ENCODE measurements at regions not wholly inside any gene's neighbourhood (a gene's known extent, or its start where the extent isn't known, plus 50 kb on each side); places are given as distances from the start of the nearest gene placed in this dataset.

- no peak overlapping the region for H3K14ac ChIP-seq (replicated peaks; ENCODE audit: low read depth, low read length)
- WGBS, 2 experiments (ENCODE audit: extremely low coverage in 2 of 2, insufficient read length in 1 of 2): 92% methylated on average over 2 of the region's 4 CpGs; no CpG with 5 or more reads in 1 of the 2 experiments
- intact Hi-C loops (cut with micrococcal nuclease) (no loop called here), in situ Hi-C loops (cut with MboI; ENCODE audit: low sequenced_read_pairs) (no loop called here), dilution Hi-C loops (cut with HindIII; ENCODE audit: low sequenced_read_pairs, unreplicated experiment) (no loop called here)
- H3K4me3 ChIP-seq (ENCODE audit: insufficient read depth, low read depth, low read length): no peak overlapping the region
- no peak overlapping the region for H3K56ac ChIP-seq (ENCODE audit: extremely low read depth, insufficient read depth, low read length)
- no TSS peak for BruUV-seq (replicated peaks)
- no peak overlapping the region for H2BK20ac ChIP-seq (ENCODE audit: low read depth, low read length)
- CTCF ChIA-PET: interaction anchor here (2.1 kb wide), 1 partner anchor 15 kb away, joined by 7 read pairs; no protein-coding TSS in a partner anchor
- no peak overlapping the region for H4K5ac ChIP-seq (ENCODE audit: low read depth, low read length)
- TF ChIP-seq USF2 (IDR thresholded peaks at IDR 0.05; ENCODE audit: low read depth, low read length): peak; percentile 43; the same call in 1 of the 2 replicates
- TF ChIP-seq BHLHE40 (IDR thresholded peaks at IDR 0.05; ENCODE audit: low read depth, low read length): no peak
- no peak for TF ChIP-seq FOS (IDR thresholded peaks at IDR 0.05; ENCODE audit: low read depth, low read length)
- TF ChIP-seq RAD21 (IDR thresholded peaks at IDR 0.05; ENCODE audit: low read length): no peak
- H4K20me1 ChIP-seq (ENCODE audit: insufficient read depth, low read length): no peaks in the 10 kb centered on the region
- no peak overlapping the region; the same call in 1 of the 2 replicates for H3K18ac ChIP-seq (ENCODE audit: low read depth, low read length)
- H2AK5ac ChIP-seq (ENCODE audit: low read depth, low read length): no peak overlapping the region
- H4K8ac ChIP-seq (ENCODE audit: low read depth in 2 of 2, low read length in 2 of 2): no peak overlapping the region
- no peaks in the 10 kb centered on the region; the same call in none of the 2 replicates for H3K4me1 ChIP-seq (ENCODE audit: control insufficient read depth, insufficient read depth, low read length)
- H3K4me2 ChIP-seq (ENCODE audit: low read depth, low read length): no peak overlapping the region
- no peaks in the 10 kb centered on the region for H3K79me1 ChIP-seq (ENCODE audit: low read depth in 1 of 2, low read length in 2 of 2)
- no peak overlapping the region for H2AFZ ChIP-seq (replicated peaks; ENCODE audit: low read length, poor library complexity)
- no peak overlapping the region for H3K9ac ChIP-seq (ENCODE audit: low read depth, low read length)
- H2BK120ac ChIP-seq (ENCODE audit: low read depth, low read length): no peak overlapping the region
- POLR2A ChIA-PET (ENCODE audit: unreplicated experiment): no interaction called here
- H3K27me3 ChIP-seq (ENCODE audit: control insufficient read depth, insufficient read depth, low read length): no peaks in the 10 kb centered on the region; the same call in 1 of the 2 replicates
- H3K9me3 ChIP-seq (ENCODE audit: control insufficient read depth, insufficient read depth, low read length): peaks cover 2% of the 10 kb centered on the region
- peak overlapping the region; percentile 33; the same call in 1 of the 2 replicates for H4K91ac ChIP-seq (ENCODE audit: insufficient read depth, low read depth, low read length)
- H3K27ac ChIP-seq (ENCODE audit: insufficient read depth, low read length): no peak overlapping the region
- no peak overlapping the region for H2AK9ac ChIP-seq (replicated peaks; ENCODE audit: low read depth, low read length, poor library complexity)
- no peaks in the 10 kb centered on the region for H3K36me3 ChIP-seq (ENCODE audit: control insufficient read depth, insufficient read depth, low read length)
- peak; percentile 75 for DNase-seq
- no peak overlapping the region for H2BK15ac ChIP-seq (ENCODE audit: low read depth, low read length)
- no peaks in the 10 kb centered on the region for H3K9me1 ChIP-seq (ENCODE audit: insufficient read depth, low read length)
- peak; percentile 87 for ATAC-seq (ENCODE audit: low read depth)
- no peak overlapping the region for H3K4ac ChIP-seq (ENCODE audit: low read depth, low read length)
- no peak overlapping the region for H3K23ac ChIP-seq (ENCODE audit: low read depth, low read length)
- H2BK5ac ChIP-seq (ENCODE audit: low read depth, low read length, poor library complexity, severe bottlenecking): no peak overlapping the region
Observed at GRCh38 chr11:122375687-122376399, 259.8 kb upstream of the BLID start.
